ENCODE measurements at regions not wholly inside any gene's neighbourhood (a gene's known extent, or its start where the extent isn't known, plus 50 kb on each side); places are given as distances from the start of the nearest gene placed in this dataset.
A peak's percentile ranks its signal among the peaks of the same experiment; 100 is the strongest.

DNA sequence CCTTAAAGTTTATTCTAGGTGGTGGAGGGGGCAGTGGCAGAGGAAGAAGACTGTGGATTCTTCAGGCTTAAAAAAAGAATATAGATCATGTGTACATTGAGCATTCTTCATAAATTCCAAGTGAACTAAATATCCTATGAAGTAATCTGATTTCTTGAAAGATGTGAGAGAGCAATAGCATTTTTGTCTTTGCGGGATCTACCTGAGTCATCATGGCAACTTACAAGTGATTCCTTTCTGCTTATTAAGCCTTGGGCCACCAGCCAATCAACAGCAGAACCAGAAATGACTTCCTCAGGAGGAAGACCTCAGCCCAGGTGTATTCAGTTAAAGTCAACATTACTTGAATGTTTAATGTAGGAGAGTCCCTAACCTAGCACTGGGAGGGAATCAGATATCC lies 756.9 kb downstream of the TFAP2A start:
- ATAC-seq (no peak), DNase-seq (no peak)
- Mint-ChIP-seq H3K27me3 (no peaks in the 10 kb centered on the region), H3K4me3 (no peak overlapping the region), H3K27ac (no peak overlapping the region), H3K36me3 (no peaks in the 10 kb centered on the region), H3K9me3 (peaks cover 0 to 33% (median 0%) of the 10 kb centered on the region in 9 donors), H3K4me1 (no peaks in the 10 kb centered on the region)
- POLR2A ChIA-PET = no interaction called here

- ATAC-seq = no peak
- no peaks in the 10 kb centered on the region for H3K36me3 Mint-ChIP-seq
- DNase-seq = no peak
- H3K4me3 Mint-ChIP-seq = no peak overlapping the region
- H3K27me3 Mint-ChIP-seq = no peaks in the 10 kb centered on the region
- POLR2A ChIA-PET = no interaction called here
- H3K9me3 Mint-ChIP-seq = peaks cover 0 to 21% (median 2%) of the 10 kb centered on the region in 9 donors
- H3K4me1 Mint-ChIP-seq = no peaks in the 10 kb centered on the region
- no peak overlapping the region for H3K27ac Mint-ChIP-seq
Measured at GRCh38 chr6:9647599-9647998, 767.3 kb downstream of the TFAP2A start.

- no peak overlapping the region for H3K27ac Mint-ChIP-seq
- no peaks in the 10 kb centered on the region for H3K4me1 Mint-ChIP-seq
- no peaks in the 10 kb centered on the region for H3K27me3 Mint-ChIP-seq
- DNase-seq (no peak), ATAC-seq (no peak)
- H3K9me3 Mint-ChIP-seq = peaks cover 0 to 19% (median 2%) of the 10 kb centered on the region in 9 donors
- no peaks in the 10 kb centered on the region for H3K36me3 Mint-ChIP-seq
- POLR2A ChIA-PET = no interaction called here
- no peak overlapping the region for H3K4me3 Mint-ChIP-seq
Measured at GRCh38 chr6:9647071-9647445, 767.8 kb downstream of the TFAP2A start.

- POLR2A ChIA-PET = no interaction called here
Measured at GRCh38 chr6:9646342-9647070, 768.4 kb downstream of the TFAP2A start.

DNA sequence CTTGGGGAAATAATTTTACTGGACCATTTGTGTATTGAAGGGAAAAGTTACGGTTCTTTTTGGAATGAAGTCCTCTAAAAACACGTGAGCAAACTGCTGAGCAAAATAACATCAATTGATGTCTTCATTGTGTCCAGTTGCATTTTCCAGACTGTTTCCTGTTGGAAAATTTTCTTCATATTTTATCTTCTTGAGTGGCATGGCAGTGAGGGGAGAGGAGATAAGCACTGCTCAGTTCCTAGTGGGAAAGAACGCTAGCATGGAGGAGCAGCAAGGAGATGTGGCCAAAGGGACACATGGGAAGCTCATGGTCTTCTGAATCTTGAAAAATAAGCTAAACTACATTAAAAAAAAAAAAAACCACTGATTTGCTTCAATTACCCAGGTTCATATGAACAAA lies 776.0 kb downstream of the TFAP2A start:
- no peak for ATAC-seq
- DNase-seq = no peak
- no peaks in the 10 kb centered on the region for H3K36me3 Mint-ChIP-seq
- POLR2A ChIA-PET = no interaction called here
- no peak overlapping the region for H3K4me3 Mint-ChIP-seq
- H3K27ac Mint-ChIP-seq = no peak overlapping the region
- no peaks in the 10 kb centered on the region for H3K27me3 Mint-ChIP-seq
- H3K4me1 Mint-ChIP-seq = no peaks in the 10 kb centered on the region
- H3K9me3 Mint-ChIP-seq = peaks cover 0 to 18% (median 3%) of the 10 kb centered on the region in 9 donors

More at GRCh38 chr6:9646342-9647070, 768.4 kb downstream of the TFAP2A start:
- Mint-ChIP-seq H3K27me3 (no peaks in the 10 kb centered on the region), H3K27ac (no peak overlapping the region), H3K9me3 (peaks cover 0 to 18% (median 6%) of the 10 kb centered on the region in 9 donors), H3K36me3 (no peaks in the 10 kb centered on the region), H3K4me1 (no peaks in the 10 kb centered on the region), H3K4me3 (no peak overlapping the region)
- ATAC-seq = no peak
- DNase-seq = no peak

- Mint-ChIP-seq H3K4me3 (no peak overlapping the region), H3K36me3 (no peaks in the 10 kb centered on the region), H3K4me1 (no peaks in the 10 kb centered on the region), H3K27me3 (no peaks in the 10 kb centered on the region), H3K27ac (no peak overlapping the region), H3K9me3 (peaks cover 0 to 22% (median 7%) of the 10 kb centered on the region in 9 donors)
- POLR2A ChIA-PET = no interaction called here
- no peak for DNase-seq
- no peak for ATAC-seq
Measured at GRCh38 chr6:9634776-9635175, 780.1 kb downstream of the TFAP2A start.

GRCh38 chr6:9632026-9632425 lies 782.8 kb downstream of the TFAP2A start:
- peaks cover 0 to 6% (median 0%) of the 10 kb centered on the region in 3 donors for H3K36me3 Mint-ChIP-seq
- peaks cover 5 to 25% (median 11%) of the 10 kb centered on the region in 9 donors for H3K9me3 Mint-ChIP-seq
- no peak overlapping the region for H3K4me3 Mint-ChIP-seq
- no peaks in the 10 kb centered on the region for H3K4me1 Mint-ChIP-seq
- ATAC-seq = no peak
- POLR2A ChIA-PET = no interaction called here
- DNase-seq = no peak
- H3K27me3 Mint-ChIP-seq = no peaks in the 10 kb centered on the region
- no peak overlapping the region for H3K27ac Mint-ChIP-seq

DNA sequence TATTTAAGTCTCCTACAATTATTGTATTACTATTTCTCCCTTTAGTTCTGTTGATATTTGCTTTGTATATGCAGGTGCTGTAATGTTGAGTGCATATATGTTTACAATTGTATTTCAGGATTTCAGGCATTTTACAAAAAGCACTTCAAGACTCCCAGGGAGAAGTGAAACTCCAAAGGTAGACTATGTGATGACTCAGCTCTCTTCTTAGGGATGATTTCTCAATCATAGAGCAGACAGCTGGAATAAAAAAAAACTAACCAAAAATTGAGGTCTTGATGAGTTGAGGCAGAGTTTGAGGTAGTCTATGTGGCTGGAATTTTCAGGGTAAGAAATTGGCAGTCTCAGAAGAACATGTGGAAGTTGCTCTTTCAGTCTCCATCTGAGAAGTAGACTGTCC lies 786.1 kb downstream of the TFAP2A start:
- Mint-ChIP-seq H3K27ac (no peak overlapping the region), H3K27me3 (no peaks in the 10 kb centered on the region), H3K4me3 (no peak overlapping the region), H3K36me3 (peaks cover 0 to 6% (median 0%) of the 10 kb centered on the region in 3 donors), H3K9me3 (peaks cover 5 to 38% (median 14%) of the 10 kb centered on the region in 9 donors), H3K4me1 (no peaks in the 10 kb centered on the region)
- ATAC-seq (no peak), DNase-seq (no peak)
- POLR2A ChIA-PET = no interaction called here

DNA sequence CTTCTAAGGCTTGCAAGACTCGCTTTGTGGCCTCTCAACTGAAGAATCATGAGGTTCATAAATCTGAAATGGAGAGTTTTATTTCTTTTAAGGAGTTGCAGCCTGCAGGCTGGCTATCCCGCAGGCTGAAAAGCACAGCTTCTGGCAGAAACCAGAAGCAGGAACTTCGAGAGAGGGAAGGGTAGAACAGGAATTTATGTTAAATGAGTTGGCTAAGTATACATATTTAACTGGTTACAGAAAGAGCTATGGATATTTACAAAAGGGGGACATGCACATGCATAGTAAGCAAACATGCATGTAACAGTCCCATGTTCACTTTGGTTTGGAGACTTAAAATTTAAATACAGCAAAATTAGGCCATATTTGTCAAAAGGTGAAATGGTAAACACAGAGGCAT lies 787.0 kb downstream of the TFAP2A start:
- POLR2A ChIA-PET = no interaction called here
- Mint-ChIP-seq H3K27me3 (no peaks in the 10 kb centered on the region), H3K4me1 (no peaks in the 10 kb centered on the region), H3K4me3 (no peak overlapping the region), H3K36me3 (peaks cover 0 to 6% (median 0%) of the 10 kb centered on the region in 3 donors), H3K27ac (no peak overlapping the region), H3K9me3 (peaks cover 5 to 44% (median 18%) of the 10 kb centered on the region in 9 donors)
- ATAC-seq = no peak
- DNase-seq = no peak

- ATAC-seq (no peak), DNase-seq (no peak)
- Mint-ChIP-seq H3K36me3 (peaks cover 0 to 6% (median 0%) of the 10 kb centered on the region in 3 donors), H3K4me1 (no peaks in the 10 kb centered on the region), H3K4me3 (no peak overlapping the region), H3K9me3 (peaks cover 0 to 32% (median 9%) of the 10 kb centered on the region in 9 donors), H3K27ac (no peak overlapping the region), H3K27me3 (no peaks in the 10 kb centered on the region)
- POLR2A ChIA-PET = no interaction called here
Measured at GRCh38 chr6:9623985-9624384, 790.9 kb downstream of the TFAP2A start.

GRCh38 chr6:9623228-9623832 lies 791.5 kb downstream of the TFAP2A start:
- H3K27me3 Mint-ChIP-seq = no peaks in the 10 kb centered on the region
- peaks cover 0 to 28% (median 8%) of the 10 kb centered on the region in 9 donors for H3K9me3 Mint-ChIP-seq
- no peaks in the 10 kb centered on the region for H3K4me1 Mint-ChIP-seq
- DNase-seq (no peak), ATAC-seq (no peak)
- POLR2A ChIA-PET = no interaction called here
- peaks cover 0 to 6% (median 0%) of the 10 kb centered on the region in 3 donors for H3K36me3 Mint-ChIP-seq
- no peak overlapping the region for H3K27ac Mint-ChIP-seq
- H3K4me3 Mint-ChIP-seq = no peak overlapping the region

- Mint-ChIP-seq H3K9me3 (peaks cover 0 to 28% (median 2%) of the 10 kb centered on the region in 9 donors), H3K27me3 (no peaks in the 10 kb centered on the region), H3K27ac (no peak overlapping the region), H3K4me3 (no peak overlapping the region), H3K4me1 (no peaks in the 10 kb centered on the region), H3K36me3 (no peaks in the 10 kb centered on the region)
- POLR2A ChIA-PET = no interaction called here
- no peak for DNase-seq
- ATAC-seq = no peak
Measured at GRCh38 chr6:9621276-9621675, 793.6 kb downstream of the TFAP2A start.

- Mint-ChIP-seq H3K27me3 (no peaks in the 10 kb centered on the region), H3K9me3 (peaks cover 0 to 23% (median 2%) of the 10 kb centered on the region in 9 donors), H3K36me3 (no peaks in the 10 kb centered on the region), H3K27ac (no peak overlapping the region), H3K4me1 (no peaks in the 10 kb centered on the region), H3K4me3 (no peak overlapping the region)
- DNase-seq = no peak
- POLR2A ChIA-PET = no interaction called here
- ATAC-seq = no peak
Measured at GRCh38 chr6:9620687-9621086, 794.2 kb downstream of the TFAP2A start.

GRCh38 chr6:9620263-9620662 lies 794.6 kb downstream of the TFAP2A start:
- Mint-ChIP-seq H3K27ac (peak overlapping the region in 1 of 10 donors; percentile 69), H3K4me1 (no peaks in the 10 kb centered on the region), H3K27me3 (no peaks in the 10 kb centered on the region), H3K36me3 (no peaks in the 10 kb centered on the region), H3K9me3 (peaks cover 0 to 21% (median 3%) of the 10 kb centered on the region in 9 donors), H3K4me3 (no peak overlapping the region)
- POLR2A ChIA-PET = no interaction called here
- ATAC-seq (no peak), DNase-seq (no peak)

All from naive thymus-derived CD8-positive, alpha-beta T cell (primary cell).